Retinal pigment epithelial cell (primary cell): ENCODE measurements at regions not wholly inside any gene's neighbourhood (a gene's known extent, or its start where the extent isn't known, plus 50 kb on each side); places are given as distances from the start of the nearest gene placed in this dataset.

ENCODE experiments used
- DNase-seq: peaks from one replicate; pipeline ENCODE4 v3.0.0-alpha.2; 2010; ENCODE audit warnings: low read depth
- H3K4me3 ChIP-seq: 2 replicates; pipeline ENCODE4 v1.5.1; 2011; ENCODE audit warnings: mild to moderate bottlenecking, low read length, control low read depth, moderate library complexity
- TF ChIP-seq, protein P1 (sequence below): conservative IDR thresholded peaks from 2 replicates; pipeline ENCODE4 v1.5.1; 2011; ENCODE audit warnings: low read depth, low read length, control low read depth, inconsistent platforms

- TF ChIP-seq, protein P1, sequence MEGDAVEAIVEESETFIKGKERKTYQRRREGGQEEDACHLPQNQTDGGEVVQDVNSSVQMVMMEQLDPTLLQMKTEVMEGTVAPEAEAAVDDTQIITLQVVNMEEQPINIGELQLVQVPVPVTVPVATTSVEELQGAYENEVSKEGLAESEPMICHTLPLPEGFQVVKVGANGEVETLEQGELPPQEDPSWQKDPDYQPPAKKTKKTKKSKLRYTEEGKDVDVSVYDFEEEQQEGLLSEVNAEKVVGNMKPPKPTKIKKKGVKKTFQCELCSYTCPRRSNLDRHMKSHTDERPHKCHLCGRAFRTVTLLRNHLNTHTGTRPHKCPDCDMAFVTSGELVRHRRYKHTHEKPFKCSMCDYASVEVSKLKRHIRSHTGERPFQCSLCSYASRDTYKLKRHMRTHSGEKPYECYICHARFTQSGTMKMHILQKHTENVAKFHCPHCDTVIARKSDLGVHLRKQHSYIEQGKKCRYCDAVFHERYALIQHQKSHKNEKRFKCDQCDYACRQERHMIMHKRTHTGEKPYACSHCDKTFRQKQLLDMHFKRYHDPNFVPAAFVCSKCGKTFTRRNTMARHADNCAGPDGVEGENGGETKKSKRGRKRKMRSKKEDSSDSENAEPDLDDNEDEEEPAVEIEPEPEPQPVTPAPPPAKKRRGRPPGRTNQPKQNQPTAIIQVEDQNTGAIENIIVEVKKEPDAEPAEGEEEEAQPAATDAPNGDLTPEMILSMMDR: no peak
- no peak overlapping the region for H3K4me3 ChIP-seq
- DNase-seq: no peak
These were observed 1285.5 kb upstream of the TMEFF2 start for GRCh38 chr2:193480187-193480586.

DNA sequence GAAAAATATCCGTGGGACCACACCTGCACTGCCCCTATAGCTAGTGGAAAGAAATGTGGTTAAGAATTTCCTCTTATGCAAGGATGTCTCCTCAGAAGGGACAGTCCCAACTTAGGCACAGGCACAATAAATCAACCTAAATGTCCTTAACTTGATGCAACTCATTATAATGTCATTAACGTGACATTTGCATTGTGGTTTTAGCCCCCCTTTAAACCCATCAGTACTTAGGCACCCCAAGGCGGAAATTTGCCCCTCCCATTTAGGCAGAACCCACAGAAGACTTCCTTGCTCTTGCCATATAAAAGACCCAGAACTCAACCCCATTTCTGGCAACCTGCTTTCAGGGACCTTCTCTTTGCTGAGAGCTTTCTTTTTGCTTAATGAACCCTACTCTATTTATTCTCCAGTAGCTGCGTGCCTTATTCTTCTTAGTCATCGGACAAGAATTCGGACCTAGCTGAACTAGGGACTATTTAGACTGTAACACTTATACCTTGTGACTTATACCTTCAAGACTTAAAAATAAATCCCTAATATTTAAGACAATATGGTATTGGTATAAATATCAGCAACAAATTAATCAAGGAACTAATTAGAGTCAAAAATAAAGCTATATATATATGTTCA, 1281.6 kb upstream of the TMEFF2 start:
- H3K4me3 ChIP-seq: no peak overlapping the region
- TF ChIP-seq, protein P1: no peak
- DNase-seq: no peak

- no peak for DNase-seq
- TF ChIP-seq, protein P1: no peak
- no peak overlapping the region for H3K4me3 ChIP-seq
These were observed 1280.3 kb upstream of the TMEFF2 start for GRCh38 chr2:193475038-193475437.

DNA sequence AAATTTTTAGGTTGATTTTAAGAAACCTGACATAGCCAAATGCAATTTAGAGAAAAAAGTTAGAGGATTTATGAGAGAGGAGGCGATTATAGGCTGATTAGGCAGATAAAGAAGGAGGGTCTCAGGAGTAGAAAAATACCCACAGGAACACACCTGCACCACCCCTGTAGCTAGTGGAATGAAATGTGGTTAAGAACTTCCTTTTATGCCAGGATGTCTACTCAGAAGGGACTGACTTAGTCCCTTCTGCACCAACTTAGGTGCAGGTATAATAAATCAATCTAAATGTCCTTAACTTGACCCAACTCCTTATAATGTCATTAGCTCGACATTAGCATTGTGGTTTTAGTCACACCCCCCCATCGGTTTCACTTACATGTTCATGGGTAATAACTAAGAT, 1274.5 kb upstream of the TMEFF2 start:
- no peak overlapping the region for H3K4me3 ChIP-seq
- no peak for DNase-seq
- TF ChIP-seq, protein P1: no peak

DNA sequence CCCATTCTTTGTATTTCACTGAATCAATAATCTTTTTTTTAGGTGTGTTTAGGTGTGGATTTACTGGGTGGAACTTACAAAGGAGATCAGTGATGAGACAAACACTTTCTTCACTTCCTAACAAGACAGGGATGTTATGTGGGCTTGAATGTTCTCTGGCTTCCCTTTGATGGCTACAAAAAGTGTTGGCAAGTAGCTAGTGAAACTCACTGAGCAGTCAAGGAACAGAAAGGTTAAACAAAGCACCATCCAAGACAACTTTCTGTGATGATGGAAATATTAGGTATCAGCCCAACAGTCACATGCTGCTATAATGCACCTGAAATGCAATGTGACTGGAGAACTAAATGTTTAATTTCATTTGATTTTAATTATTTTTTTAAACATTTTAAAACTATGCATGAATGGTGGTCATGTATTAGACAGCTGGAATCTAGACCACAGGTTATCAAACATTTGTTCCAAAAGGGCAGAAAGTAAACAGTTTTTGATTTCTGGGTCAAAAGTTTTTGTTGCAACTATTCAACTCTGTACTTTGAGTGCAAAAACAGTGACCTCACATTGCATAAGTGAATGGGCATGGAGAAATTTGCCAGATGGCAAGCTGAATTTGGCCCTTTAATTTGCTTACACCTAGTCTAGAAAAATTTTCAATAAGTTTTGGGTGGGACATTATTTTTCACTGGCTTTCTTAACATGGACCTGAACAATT, 1272.7 kb upstream of the TMEFF2 start:
- DNase-seq: no peak
- H3K4me3 ChIP-seq: no peak overlapping the region
- TF ChIP-seq, protein P1: no peak

GRCh38 chr2:193463011-193463410, 1268.3 kb upstream of the TMEFF2 start:
- H3K4me3 ChIP-seq: no peak overlapping the region
- TF ChIP-seq, protein P1: no peak
- DNase-seq: no peak

DNA sequence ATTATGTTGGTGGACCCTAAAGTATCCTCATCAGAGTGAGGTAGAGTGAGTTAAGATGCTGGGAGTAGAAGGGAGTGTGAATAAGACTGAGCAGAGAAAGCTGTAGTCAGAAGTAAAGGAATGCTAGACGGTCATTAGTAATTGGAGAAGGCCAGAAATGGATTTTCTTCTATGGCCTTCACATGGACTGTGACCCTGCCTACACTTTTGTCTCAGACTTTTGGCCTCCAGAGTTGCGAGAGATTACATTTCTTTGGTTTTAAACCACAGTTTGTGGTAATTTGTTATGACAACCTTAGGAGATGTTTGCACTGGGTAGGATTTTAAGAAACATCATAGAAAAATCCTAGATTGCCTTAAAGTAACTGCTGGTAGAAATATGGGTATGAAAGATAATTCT, 1267.7 kb upstream of the TMEFF2 start:
- no peak for DNase-seq
- TF ChIP-seq, protein P1: no peak
- H3K4me3 ChIP-seq: no peak overlapping the region
